NCI-H1105 treated with DMSO at 0.1 percent for 48 hours (cell line): ENCODE measurements at regions not wholly inside any gene's neighbourhood (a gene's known extent, or its start where the extent isn't known, plus 50 kb on each side); places are given as distances from the start of the nearest gene placed in this dataset.

Experiments used
- DNase-seq: peaks from one replicate; lab custom pipeline; 2025; lab: John Stamatoyannopoulos, UW

DNA sequence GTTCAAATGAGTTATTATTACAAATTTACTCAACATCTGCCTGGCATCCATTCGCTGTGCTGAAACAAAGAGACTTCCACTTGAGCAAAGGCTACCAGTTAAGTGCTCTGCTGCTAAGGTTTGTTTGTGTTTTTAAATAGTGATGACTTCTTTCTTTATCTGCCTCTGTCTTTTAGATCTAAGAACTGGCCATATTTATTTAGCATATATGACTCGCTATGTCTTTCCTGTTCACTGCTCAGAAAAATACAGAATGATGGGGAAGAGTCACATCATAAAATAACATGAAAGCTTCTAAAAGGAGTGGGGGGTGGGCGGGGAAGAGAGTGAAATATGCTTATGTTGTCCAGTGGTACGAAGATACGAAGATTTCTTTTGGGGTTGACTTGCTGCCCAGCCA is 322.2 kb downstream of the GPAT3 start:
- no peak for DNase-seq

DNA sequence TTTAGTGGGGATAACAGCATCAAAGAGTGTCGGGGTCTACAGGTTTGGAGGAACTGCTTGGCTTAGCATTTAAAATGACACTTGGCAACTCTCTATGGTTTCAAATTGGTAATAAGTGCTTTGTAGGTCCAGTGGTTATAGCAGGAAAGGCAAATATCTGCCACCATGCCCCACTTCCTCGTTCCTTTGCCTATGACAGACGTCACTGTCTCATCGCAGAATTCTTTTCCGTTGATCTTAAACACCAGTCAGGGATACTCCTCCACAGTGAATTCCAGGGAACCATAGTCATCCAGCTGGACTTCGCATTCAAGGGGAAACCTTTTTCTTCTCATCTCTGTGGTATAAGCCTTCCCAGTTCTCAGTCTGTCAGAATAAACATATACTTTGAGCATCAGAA is 319.1 kb downstream of the GPAT3 start:
- no peak for DNase-seq

GRCh38 chr4:83852085-83852451 is 316.2 kb downstream of the GPAT3 start:
- DNase-seq: no peak

DNA sequence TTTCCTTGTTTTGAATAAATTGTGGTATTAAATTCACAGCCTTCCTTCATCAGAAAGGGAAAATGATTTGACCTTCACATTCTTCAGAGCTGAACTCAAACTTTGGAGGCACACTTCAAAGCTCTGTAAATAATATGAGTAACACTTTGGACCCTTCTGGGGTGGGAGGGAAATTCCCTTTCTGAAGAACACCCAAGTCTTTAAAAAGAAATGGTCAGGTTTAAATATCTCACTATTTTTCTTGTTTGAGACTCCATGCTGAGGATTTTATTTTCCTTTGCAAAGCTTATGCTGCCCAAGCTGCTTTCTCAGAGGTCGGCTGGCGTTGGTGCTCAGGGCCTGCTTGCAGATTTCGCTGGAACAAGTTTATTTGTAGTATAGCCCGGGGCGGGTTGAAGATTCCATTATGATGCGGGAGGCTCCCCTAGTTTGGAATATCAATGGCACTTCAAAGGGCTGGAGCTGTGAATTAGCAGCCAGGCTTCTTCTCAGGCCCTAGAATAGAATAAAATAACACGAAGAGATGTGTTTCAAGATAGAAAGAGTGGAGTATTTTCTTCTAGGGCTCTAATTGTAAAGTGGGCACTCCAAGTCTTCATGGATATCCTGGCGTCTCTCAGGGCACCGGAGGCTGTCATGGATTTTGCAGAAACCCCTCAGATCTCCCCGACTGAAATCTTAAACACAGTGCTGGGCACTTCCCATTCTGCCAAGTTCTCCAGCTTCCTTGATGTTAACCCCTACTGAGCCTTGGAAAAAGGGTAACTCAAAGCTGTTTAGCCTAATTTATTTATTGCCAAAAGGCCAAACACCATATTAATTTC is 315.6 kb downstream of the GPAT3 start:
- no peak for DNase-seq

DNA sequence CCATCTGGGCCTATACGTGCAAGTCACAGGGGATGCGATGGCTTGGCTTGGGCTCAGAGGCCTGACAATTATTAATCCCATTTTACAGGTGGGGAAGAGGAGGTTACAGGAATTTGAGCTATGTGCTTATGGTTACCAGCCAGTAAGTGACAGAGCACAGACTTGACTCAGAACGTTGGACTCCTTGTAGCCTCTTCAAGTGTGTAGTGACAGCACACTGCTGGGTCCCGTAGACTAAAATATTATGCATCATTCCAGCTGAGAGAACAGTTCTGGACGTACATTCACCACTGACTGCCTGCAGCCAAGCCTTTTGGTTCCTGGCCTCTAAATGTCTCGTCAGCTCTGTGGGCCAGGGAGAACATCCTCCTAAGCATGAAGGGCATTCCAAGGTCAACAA is 314.5 kb downstream of the GPAT3 start:
- no peak for DNase-seq

- no peak for DNase-seq
Observed at GRCh38 chr4:83846193-83846830, 310.4 kb downstream of the GPAT3 start.

DNA sequence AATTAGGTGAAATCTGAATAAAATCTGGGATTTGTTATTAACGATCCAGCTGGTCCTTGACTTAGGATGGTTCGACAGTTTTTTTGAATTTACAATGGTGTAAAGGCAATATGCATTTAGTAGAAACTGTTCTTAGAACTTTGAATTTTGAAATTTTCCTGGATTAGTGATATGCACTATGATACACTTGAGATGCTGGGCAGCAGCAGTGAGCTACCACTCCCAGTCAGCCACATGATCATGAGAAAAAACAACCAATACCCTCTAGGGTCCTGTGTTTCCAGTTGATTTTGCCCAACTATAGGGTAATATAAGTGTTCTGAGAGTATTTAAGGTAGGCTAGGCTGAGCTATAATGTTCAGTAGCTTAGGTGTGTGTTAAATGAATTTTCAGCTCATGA is 303.7 kb downstream of the GPAT3 start:
- no peak for DNase-seq

GRCh38 chr4:83837614-83838308 is 301.9 kb downstream of the GPAT3 start:
- DNase-seq: no peak

- DNase-seq: no peak
Observed at GRCh38 chr4:83833920-83834319, 298.0 kb downstream of the GPAT3 start.

DNA sequence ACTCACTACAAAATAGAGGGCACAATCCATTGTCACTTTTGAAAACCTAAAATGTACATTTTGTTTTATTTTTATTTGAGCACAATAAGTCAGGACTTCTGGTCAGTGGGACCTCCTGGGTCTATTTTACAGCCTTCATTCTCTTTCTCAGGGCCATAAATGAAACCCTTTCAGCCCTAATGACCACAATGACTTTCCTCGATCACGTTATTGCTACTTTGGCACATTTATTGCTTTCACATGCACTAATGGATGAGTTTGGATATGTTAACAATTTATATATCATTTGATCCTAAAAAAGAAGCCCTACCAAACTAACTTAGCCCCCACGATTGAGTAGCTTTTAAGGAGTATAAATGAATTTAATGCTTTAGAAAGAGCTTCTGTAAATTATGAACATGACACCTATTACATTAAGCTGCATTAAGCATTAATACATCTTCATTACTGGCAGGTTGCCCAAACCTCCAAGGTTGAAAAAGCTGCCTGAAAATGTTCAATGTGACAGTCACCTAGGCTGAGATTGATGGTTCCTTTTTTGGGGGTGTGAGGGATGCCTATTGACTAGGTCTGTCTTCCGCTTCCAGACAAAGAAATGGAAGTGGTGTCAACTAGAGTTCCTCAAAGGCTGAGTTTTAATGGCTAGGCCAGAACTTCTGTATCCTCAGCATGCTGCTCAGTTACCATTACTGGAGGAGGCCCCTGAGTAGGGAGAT is 296.4 kb downstream of the GPAT3 start:
- DNase-seq: no peak

GRCh38 chr4:83831588-83831987 is 295.7 kb downstream of the GPAT3 start:
- DNase-seq: no peak

- no peak for DNase-seq
Observed at GRCh38 chr4:83830138-83830888, 294.4 kb downstream of the GPAT3 start.

- no peak for DNase-seq
Observed at GRCh38 chr4:83828601-83829000, 292.7 kb downstream of the GPAT3 start.

GRCh38 chr4:83821493-83821892 is 285.6 kb downstream of the GPAT3 start:
- no peak for DNase-seq

DNA sequence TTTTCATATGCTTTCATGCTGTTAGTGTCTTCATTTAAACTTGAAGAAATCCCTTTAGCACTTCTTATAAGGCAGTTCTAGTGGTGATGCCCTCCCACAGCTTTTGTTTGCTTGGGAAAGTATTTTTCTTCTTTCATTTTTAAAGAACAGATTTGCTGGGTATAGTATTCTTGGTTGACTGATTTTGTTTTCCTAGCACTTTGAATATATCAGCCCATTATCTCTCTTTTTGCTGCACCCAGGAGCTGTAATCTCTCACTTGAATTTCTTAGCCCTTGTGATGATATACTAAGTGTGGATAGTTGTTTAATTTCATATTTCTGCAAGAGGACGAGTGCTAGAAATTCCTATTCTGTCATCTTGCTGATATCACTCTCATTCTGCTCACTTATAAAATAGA is 283.7 kb downstream of the GPAT3 start:
- no peak for DNase-seq

DNA sequence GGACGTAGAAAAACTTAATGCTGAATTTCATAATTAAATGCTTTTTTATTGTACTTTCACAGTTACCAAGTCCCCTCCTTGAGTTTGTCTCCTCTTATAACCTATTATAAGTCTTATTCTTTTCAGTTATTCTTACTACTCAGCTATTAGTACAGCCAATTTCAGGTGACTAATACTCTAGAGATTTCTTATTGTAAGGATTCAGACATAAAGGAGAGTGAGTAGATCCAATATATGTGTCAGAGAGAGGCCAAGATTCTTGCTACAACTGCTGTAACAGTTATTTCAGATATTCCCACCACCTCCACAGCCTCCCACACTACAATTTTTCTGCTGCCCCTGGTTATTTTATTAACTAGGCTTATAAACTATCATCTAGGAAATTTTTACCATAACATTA is 274.5 kb downstream of the GPAT3 start:
- no peak for DNase-seq

GRCh38 chr4:83809581-83809980 is 273.7 kb downstream of the GPAT3 start:
- no peak for DNase-seq

DNA sequence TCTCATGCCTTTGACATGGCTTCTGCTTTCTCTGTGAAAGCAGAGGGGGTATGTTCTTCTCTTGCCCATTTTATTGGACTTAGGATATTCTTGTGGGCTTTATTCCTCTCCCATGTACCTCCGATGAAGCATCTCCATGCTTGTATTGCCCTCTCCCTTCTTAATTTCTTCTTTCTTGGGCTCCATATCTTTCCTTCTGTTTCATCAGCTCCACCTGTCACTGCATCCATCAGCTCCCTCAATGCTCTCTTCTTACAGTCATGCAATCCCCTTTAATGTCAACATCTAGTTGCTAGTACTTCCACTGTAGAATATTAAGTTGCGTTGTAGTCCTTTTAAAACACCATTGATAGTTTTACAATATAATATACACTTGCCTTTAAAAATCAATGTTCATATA is 257.6 kb downstream of the GPAT3 start:
- no peak for DNase-seq

GRCh38 chr4:83785891-83786290 is 250.0 kb downstream of the GPAT3 start:
- no peak for DNase-seq

DNA sequence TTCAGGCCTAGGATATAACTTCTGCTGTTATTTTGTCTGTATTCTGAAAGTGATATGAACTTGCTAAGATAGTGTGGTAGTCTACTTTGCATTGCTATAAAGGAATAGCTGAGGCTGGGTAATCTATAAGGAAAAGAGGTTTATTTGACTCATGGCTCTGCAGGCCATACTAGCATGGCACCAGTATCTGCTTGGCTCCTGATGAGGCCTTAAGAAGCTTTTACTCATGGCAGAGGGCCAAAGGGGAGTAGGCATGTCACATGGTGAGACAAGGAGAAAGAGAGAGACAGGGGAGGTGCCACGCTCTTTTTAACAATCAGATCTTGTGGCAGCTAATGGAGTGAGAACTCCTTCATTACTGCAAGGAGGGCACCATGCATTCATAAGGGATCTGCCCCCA is 247.3 kb downstream of the GPAT3 start:
- no peak for DNase-seq

- no peak for DNase-seq
Observed at GRCh38 chr4:83782591-83782990, 246.7 kb downstream of the GPAT3 start.

DNA sequence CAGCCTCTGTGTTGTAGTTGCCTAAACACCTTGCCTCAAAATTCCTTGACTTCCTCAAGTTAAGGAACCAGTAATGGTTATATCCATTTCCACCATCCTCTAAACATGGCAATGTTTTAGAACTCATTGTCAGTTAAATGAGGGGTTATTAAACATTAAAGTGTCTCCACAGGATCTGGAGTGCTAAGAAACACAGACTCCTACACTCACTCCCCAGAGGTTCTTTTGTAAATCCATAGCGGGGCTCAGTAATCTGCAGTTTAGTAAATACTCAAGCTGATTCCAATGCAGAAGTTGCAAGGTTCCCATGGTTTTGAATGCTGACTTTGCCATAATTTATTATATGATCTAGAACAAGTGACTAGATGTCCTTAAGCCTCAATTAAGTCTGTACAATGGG is 245.5 kb downstream of the GPAT3 start:
- DNase-seq: no peak
